ENCODE measurements at regions not wholly inside any gene's neighbourhood (a gene's known extent, or its start where the extent isn't known, plus 50 kb on each side); places are given as distances from the start of the nearest gene placed in this dataset.

GRCh38 chr9:38306899-38307298, 85.6 kb upstream of the ALDH1B1 start:
- TF ChIP-seq, protein P1, sequence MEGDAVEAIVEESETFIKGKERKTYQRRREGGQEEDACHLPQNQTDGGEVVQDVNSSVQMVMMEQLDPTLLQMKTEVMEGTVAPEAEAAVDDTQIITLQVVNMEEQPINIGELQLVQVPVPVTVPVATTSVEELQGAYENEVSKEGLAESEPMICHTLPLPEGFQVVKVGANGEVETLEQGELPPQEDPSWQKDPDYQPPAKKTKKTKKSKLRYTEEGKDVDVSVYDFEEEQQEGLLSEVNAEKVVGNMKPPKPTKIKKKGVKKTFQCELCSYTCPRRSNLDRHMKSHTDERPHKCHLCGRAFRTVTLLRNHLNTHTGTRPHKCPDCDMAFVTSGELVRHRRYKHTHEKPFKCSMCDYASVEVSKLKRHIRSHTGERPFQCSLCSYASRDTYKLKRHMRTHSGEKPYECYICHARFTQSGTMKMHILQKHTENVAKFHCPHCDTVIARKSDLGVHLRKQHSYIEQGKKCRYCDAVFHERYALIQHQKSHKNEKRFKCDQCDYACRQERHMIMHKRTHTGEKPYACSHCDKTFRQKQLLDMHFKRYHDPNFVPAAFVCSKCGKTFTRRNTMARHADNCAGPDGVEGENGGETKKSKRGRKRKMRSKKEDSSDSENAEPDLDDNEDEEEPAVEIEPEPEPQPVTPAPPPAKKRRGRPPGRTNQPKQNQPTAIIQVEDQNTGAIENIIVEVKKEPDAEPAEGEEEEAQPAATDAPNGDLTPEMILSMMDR (conservative IDR thresholded peaks at IDR 0.05; ENCODE audit: low read depth in 2 of 2), result no peak
- TF ChIP-seq EZH2 (IDR thresholded peaks at IDR 0.05; ENCODE audit: low read depth, unreplicated experiment), result no peak
- TF ChIP-seq REST (IDR thresholded peaks at IDR 0.05; ENCODE audit: unreplicated experiment), result no peak
- TF ChIP-seq POLR2AphosphoS5 (IDR thresholded peaks at IDR 0.05; ENCODE audit: low read depth), result no peak

Data from GM23338 (cell line).